ENCODE measurements at regions not wholly inside any gene's neighbourhood (a gene's known extent, or its start where the extent isn't known, plus 50 kb on each side); places are given as distances from the start of the nearest gene placed in this dataset.

DNA sequence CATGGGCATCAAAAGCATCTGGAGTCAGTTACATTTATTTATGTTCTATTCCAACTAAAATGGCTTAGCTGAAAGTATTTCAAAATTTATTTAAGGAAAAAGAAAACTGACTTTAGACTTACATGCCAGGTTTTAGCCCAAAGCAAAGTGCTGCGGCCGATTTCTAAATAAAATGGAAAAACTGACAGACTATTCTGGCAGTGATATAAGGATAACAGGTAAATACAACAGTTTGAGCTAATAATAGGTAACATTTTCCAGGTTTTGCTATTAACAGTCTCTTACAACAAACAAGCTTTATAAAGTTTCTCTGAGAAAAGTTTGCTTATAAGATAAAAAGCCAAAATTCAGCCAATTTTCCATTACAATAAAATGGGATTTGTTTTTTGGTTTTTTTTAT is 937.2 kb upstream of the FLRT2 start:
- no peak overlapping the region for H3K27ac ChIP-seq (ENCODE audit: low read depth in 1 of 2, low read length in 2 of 2)

DNA sequence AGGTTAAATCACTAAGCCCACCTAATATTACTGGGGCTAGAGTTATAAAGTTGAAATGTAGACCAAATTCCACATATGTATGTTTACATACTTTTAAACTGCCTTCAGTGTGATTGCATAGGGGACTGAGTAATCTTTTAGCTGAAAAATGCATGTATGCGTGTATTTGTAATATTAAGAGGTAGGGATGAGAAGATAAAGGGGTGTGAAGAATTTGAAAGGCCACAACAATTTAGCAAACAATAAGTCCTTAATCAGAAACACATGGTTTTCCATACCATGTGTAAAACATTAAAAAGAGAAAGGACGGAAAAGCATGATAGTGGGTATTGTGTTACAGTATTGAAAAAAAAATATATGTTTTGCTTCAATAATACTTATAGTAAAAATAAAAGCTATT is 919.9 kb upstream of the FLRT2 start:
- no peaks in the 10 kb centered on the region for H3K27me3 ChIP-seq (ENCODE audit: control insufficient read depth in 1 of 2, insufficient read depth in 2 of 2, low read length in 2 of 2)
- ChIA-PET POLR2A (no interaction called here), CTCF (no interaction called here)
- H3K36me3 Mint-ChIP-seq (ENCODE audit: low read depth), result no peaks in the 10 kb centered on the region
- H3K27ac Mint-ChIP-seq, result no peak overlapping the region
- no peaks in the 10 kb centered on the region for H3K4me1 ChIP-seq (ENCODE audit: insufficient read depth, low read length)
- no peak for DNase-seq
- H3K4me3 ChIP-seq (ENCODE audit: low read length), result no peak overlapping the region
- no peaks in the 10 kb centered on the region for H3K36me3 ChIP-seq (ENCODE audit: insufficient read depth, low read length)
- no peak for ATAC-seq (ENCODE audit: poor library complexity)
- H3K4me3 Mint-ChIP-seq, result no peak overlapping the region
- H3K27ac ChIP-seq (ENCODE audit: low read depth in 1 of 2, low read length in 2 of 2), result no peak overlapping the region
- no peaks in the 10 kb centered on the region for H3K9me3 ChIP-seq (ENCODE audit: control insufficient read depth in 1 of 2, insufficient read depth in 1 of 2, low read length in 2 of 2)
- no peaks in the 10 kb centered on the region for H3K27me3 Mint-ChIP-seq
- H3K4me1 Mint-ChIP-seq (ENCODE audit: low read depth), result no peaks in the 10 kb centered on the region
- TF ChIP-seq, protein P1, sequence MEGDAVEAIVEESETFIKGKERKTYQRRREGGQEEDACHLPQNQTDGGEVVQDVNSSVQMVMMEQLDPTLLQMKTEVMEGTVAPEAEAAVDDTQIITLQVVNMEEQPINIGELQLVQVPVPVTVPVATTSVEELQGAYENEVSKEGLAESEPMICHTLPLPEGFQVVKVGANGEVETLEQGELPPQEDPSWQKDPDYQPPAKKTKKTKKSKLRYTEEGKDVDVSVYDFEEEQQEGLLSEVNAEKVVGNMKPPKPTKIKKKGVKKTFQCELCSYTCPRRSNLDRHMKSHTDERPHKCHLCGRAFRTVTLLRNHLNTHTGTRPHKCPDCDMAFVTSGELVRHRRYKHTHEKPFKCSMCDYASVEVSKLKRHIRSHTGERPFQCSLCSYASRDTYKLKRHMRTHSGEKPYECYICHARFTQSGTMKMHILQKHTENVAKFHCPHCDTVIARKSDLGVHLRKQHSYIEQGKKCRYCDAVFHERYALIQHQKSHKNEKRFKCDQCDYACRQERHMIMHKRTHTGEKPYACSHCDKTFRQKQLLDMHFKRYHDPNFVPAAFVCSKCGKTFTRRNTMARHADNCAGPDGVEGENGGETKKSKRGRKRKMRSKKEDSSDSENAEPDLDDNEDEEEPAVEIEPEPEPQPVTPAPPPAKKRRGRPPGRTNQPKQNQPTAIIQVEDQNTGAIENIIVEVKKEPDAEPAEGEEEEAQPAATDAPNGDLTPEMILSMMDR (IDR thresholded peaks at IDR 0.05), result no peak
- intact Hi-C loops (cut with DNase I, micrococcal nuclease), result no loop called here
- peaks cover 5% of the 10 kb centered on the region for H3K9me3 Mint-ChIP-seq

More for the DNA sequence above, 937.2 kb upstream of the FLRT2 start:
- Mint-ChIP-seq H3K27ac (no peak overlapping the region), H3K27me3 (no peaks in the 10 kb centered on the region), H3K4me3 (no peak overlapping the region), H3K4me1 (ENCODE audit: low read depth) (no peaks in the 10 kb centered on the region), H3K36me3 (ENCODE audit: low read depth) (no peaks in the 10 kb centered on the region), H3K9me3 (peaks cover 8% of the 10 kb centered on the region)
- Histone ChIP-seq H3K4me3 (ENCODE audit: low read length) (no peak overlapping the region), H3K9me3 (ENCODE audit: control insufficient read depth in 1 of 2, insufficient read depth in 1 of 2, low read length in 2 of 2) (peaks cover 0 to 10% of the 10 kb centered on the region in 2 experiments), H3K27me3 (ENCODE audit: control insufficient read depth in 1 of 2, insufficient read depth in 2 of 2, low read length in 2 of 2) (no peaks in the 10 kb centered on the region), H3K36me3 (ENCODE audit: insufficient read depth, low read length) (no peaks in the 10 kb centered on the region), H3K4me1 (ENCODE audit: insufficient read depth, low read length) (no peaks in the 10 kb centered on the region)
- intact Hi-C loops (cut with DNase I, micrococcal nuclease), result no loop called here
- ATAC-seq (ENCODE audit: poor library complexity), result no peak
- DNase-seq, result no peak
- TF ChIP-seq, protein P1 (IDR thresholded peaks at IDR 0.05), result no peak
- CTCF ChIA-PET, result no interaction called here
- POLR2A ChIA-PET, result no interaction called here

DNA sequence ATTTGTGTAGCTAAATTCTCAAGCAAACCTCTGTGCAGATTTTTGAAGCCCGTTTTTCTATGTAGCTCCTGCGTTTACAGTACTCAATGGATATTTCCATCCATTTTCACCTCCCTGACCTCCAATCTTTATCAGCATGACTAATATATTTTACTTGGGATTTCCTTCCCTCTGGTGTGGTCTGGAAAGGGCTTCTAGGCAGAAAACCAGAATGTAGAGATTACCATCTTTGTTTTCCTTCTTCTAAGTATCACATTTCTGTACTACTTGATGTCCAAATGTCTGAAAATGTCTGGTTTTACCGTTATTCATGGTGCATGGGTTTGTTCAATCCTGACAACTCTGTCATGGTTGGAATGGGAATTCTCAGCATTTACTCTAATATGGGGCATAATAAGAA is 907.6 kb upstream of the FLRT2 start:
- no peaks in the 10 kb centered on the region for H3K36me3 Mint-ChIP-seq (ENCODE audit: low read depth)
- no peaks in the 10 kb centered on the region for H3K4me1 Mint-ChIP-seq (ENCODE audit: low read depth)
- H3K36me3 ChIP-seq (ENCODE audit: insufficient read depth, low read length), result no peaks in the 10 kb centered on the region
- no peak overlapping the region for H3K27ac ChIP-seq (ENCODE audit: low read depth in 1 of 2, low read length in 2 of 2)
- H3K27me3 Mint-ChIP-seq, result no peaks in the 10 kb centered on the region
- no peaks in the 10 kb centered on the region for H3K9me3 ChIP-seq (ENCODE audit: control insufficient read depth in 1 of 2, insufficient read depth in 1 of 2, low read length in 2 of 2)
- no peak overlapping the region for H3K4me3 Mint-ChIP-seq
- H3K27ac Mint-ChIP-seq, result no peak overlapping the region
- H3K4me3 ChIP-seq (ENCODE audit: low read length), result no peak overlapping the region
- peaks cover 6% of the 10 kb centered on the region for H3K9me3 Mint-ChIP-seq
- intact Hi-C loops (cut with DNase I, micrococcal nuclease), result no loop called here
- ChIA-PET CTCF (interaction anchor here (0.6 kb wide), 1 partner anchor 1629 kb away, joined by 3 read pairs; no protein-coding TSS in a partner anchor), POLR2A (no interaction called here)
- no peaks in the 10 kb centered on the region for H3K4me1 ChIP-seq (ENCODE audit: insufficient read depth, low read length)
- DNase-seq (no peak), ATAC-seq (ENCODE audit: poor library complexity) (no peak)
- H3K27me3 ChIP-seq (ENCODE audit: control insufficient read depth in 1 of 2, insufficient read depth in 2 of 2, low read length in 2 of 2), result no peaks in the 10 kb centered on the region
- TF ChIP-seq, protein P1 (IDR thresholded peaks at IDR 0.05), result no peak

All from CD4-positive, alpha-beta T cell (primary cell).